Inferior parietal cortex (tissue), 1 donor: ENCODE measurements at regions not wholly inside any gene's neighbourhood (a gene's known extent, or its start where the extent isn't known, plus 50 kb on each side); places are given as distances from the start of the nearest gene placed in this dataset.
A peak's percentile ranks its signal among the peaks of the same experiment; 100 is the strongest.
"Not testable (repeated sequence)": the region's sequence is repeated elsewhere in the genome, so short reads cannot be mapped to it uniquely, and the experiment has no call there.

Source experiments
- DNase-seq: peaks from one replicate; pipeline ENCODE4 v3.0.0-alpha.2; 2016; ENCODE audit errors: extremely low spot score

GRCh38 chr9:73996844-73997243, 500.3 kb upstream of the RORB start:
- DNase-seq, result no peak

GRCh38 chr9:74001382-74001781, 495.8 kb upstream of the RORB start:
- no peak for DNase-seq

- no peak for DNase-seq
Observed at GRCh38 chr9:74006935-74007334, 490.2 kb upstream of the RORB start.

GRCh38 chr9:74007833-74008232, 489.3 kb upstream of the RORB start:
- DNase-seq, result no peak

GRCh38 chr9:74016004-74016403, 481.1 kb upstream of the RORB start:
- no peak for DNase-seq

GRCh38 chr9:74025402-74025925, 471.7 kb upstream of the RORB start:
- no peak for DNase-seq

- DNase-seq, result no peak
Observed at GRCh38 chr9:74032421-74032820, 464.7 kb upstream of the RORB start.

GRCh38 chr9:74035786-74036185, 461.3 kb upstream of the RORB start:
- peak; percentile 22 for DNase-seq

- no peak for DNase-seq
Observed at GRCh38 chr9:74036549-74037231, 460.4 kb upstream of the RORB start.

- DNase-seq, result no peak
Observed at GRCh38 chr9:74037274-74037673, 459.9 kb upstream of the RORB start.

GRCh38 chr9:74041588-74041987, 455.5 kb upstream of the RORB start:
- DNase-seq, result no peak

- DNase-seq, result no peak
Observed at GRCh38 chr9:74044844-74045243, 452.3 kb upstream of the RORB start.

- no peak for DNase-seq
Observed at GRCh38 chr9:74056023-74056422, 441.1 kb upstream of the RORB start.

- DNase-seq, result not testable (repeated sequence)
Observed at GRCh38 chr9:74057051-74057450, 440.1 kb upstream of the RORB start.

- no peak for DNase-seq
Observed at GRCh38 chr9:74064702-74065101, 432.4 kb upstream of the RORB start.

GRCh38 chr9:74066128-74066527, 431.0 kb upstream of the RORB start:
- no peak for DNase-seq

GRCh38 chr9:74066605-74067004, 430.5 kb upstream of the RORB start:
- no peak for DNase-seq

- DNase-seq, result no peak
Observed at GRCh38 chr9:74071502-74071901, 425.6 kb upstream of the RORB start.

- DNase-seq, result no peak
Observed at GRCh38 chr9:74073897-74074296, 423.2 kb upstream of the RORB start.

GRCh38 chr9:74078647-74079046, 418.5 kb upstream of the RORB start:
- no peak for DNase-seq

GRCh38 chr9:74080652-74081051, 416.5 kb upstream of the RORB start:
- DNase-seq, result not testable (repeated sequence)

GRCh38 chr9:74083681-74084433, 413.3 kb upstream of the RORB start:
- DNase-seq, result no peak

- DNase-seq, result not testable (repeated sequence)
Observed at GRCh38 chr9:74085384-74086037, 411.6 kb upstream of the RORB start.
